ENCODE measurements at regions not wholly inside any gene's neighbourhood (a gene's known extent, or its start where the extent isn't known, plus 50 kb on each side); places are given as distances from the start of the nearest gene placed in this dataset.

- no peak for TF ChIP-seq CTCF (IDR thresholded peaks at IDR 0.05)
- TF ChIP-seq, protein P1, sequence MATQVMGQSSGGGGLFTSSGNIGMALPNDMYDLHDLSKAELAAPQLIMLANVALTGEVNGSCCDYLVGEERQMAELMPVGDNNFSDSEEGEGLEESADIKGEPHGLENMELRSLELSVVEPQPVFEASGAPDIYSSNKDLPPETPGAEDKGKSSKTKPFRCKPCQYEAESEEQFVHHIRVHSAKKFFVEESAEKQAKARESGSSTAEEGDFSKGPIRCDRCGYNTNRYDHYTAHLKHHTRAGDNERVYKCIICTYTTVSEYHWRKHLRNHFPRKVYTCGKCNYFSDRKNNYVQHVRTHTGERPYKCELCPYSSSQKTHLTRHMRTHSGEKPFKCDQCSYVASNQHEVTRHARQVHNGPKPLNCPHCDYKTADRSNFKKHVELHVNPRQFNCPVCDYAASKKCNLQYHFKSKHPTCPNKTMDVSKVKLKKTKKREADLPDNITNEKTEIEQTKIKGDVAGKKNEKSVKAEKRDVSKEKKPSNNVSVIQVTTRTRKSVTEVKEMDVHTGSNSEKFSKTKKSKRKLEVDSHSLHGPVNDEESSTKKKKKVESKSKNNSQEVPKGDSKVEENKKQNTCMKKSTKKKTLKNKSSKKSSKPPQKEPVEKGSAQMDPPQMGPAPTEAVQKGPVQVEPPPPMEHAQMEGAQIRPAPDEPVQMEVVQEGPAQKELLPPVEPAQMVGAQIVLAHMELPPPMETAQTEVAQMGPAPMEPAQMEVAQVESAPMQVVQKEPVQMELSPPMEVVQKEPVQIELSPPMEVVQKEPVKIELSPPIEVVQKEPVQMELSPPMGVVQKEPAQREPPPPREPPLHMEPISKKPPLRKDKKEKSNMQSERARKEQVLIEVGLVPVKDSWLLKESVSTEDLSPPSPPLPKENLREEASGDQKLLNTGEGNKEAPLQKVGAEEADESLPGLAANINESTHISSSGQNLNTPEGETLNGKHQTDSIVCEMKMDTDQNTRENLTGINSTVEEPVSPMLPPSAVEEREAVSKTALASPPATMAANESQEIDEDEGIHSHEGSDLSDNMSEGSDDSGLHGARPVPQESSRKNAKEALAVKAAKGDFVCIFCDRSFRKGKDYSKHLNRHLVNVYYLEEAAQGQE (IDR thresholded peaks at IDR 0.05; ENCODE audit: insufficient read depth in 1 of 2, low read depth in 2 of 2, low read length in 1 of 2), result no peak
- no peak for TF ChIP-seq SIN3A (IDR thresholded peaks at IDR 0.05; ENCODE audit: borderline replicate concordance, insufficient read depth, low read depth, low read length)
- TF ChIP-seq POLR2AphosphoS5 (IDR thresholded peaks at IDR 0.05; ENCODE audit: low read depth, low read length), result no peak
Measured at GRCh38 chr10:43773736-43774135, 125.1 kb upstream of the ZNF32 start.
